H9 (cell line): ENCODE measurements at regions not wholly inside any gene's neighbourhood (a gene's known extent, or its start where the extent isn't known, plus 50 kb on each side); places are given as distances from the start of the nearest gene placed in this dataset.
"Not testable (repeated sequence)": the region's sequence is repeated elsewhere in the genome, so short reads cannot be mapped to it uniquely, and the experiment has no call there.

Experiments
- DNase-seq: peaks from one replicate; pipeline ENCODE4 v3.0.0-alpha.2; 2017
- H2AFZ ChIP-seq: one replicate; pipeline ENCODE4 v1.6.1; 2013; ENCODE audit warnings: mild to moderate bottlenecking, low read length, control low read depth, moderate library complexity
- H2AK5ac ChIP-seq: 2 replicates; pipeline ENCODE4 v1.6.1; 2013; ENCODE audit warnings: low read length, control low read depth, mixed read lengths; ENCODE audit not compliant: insufficient read length
- H2BK120ac ChIP-seq: one replicate; pipeline ENCODE4 v1.6.1; 2013; ENCODE audit warnings: low read depth, mild to moderate bottlenecking, low read length, control low read depth, inconsistent platforms; ENCODE audit not compliant: poor library complexity, severe bottlenecking
- H2BK12ac ChIP-seq: 2 replicates; pipeline ENCODE4 v1.6.1; 2013; ENCODE audit warnings: low read length, control low read depth, mixed read lengths, low read depth; ENCODE audit not compliant: insufficient read length
- H2BK15ac ChIP-seq: 2 replicates; pipeline ENCODE4 v1.6.1; 2013; ENCODE audit warnings: low read depth, low read length, control low read depth
- H2BK20ac ChIP-seq: one replicate; pipeline ENCODE4 v1.6.1; 2013; ENCODE audit warnings: low read depth, mild to moderate bottlenecking, low read length, control low read depth, inconsistent platforms; ENCODE audit not compliant: poor library complexity, severe bottlenecking
- H2BK5ac ChIP-seq: 2 replicates; pipeline ENCODE4 v1.6.1; 2013; ENCODE audit warnings: low read length, control low read depth, mixed read lengths; ENCODE audit not compliant: insufficient read length
- H3K14ac ChIP-seq: 2 replicates; pipeline ENCODE4 v1.6.1; 2013; ENCODE audit warnings: low read length, control low read depth; ENCODE audit not compliant: insufficient read depth
- H3K18ac ChIP-seq: 2 replicates; pipeline ENCODE4 v1.6.1; 2013; ENCODE audit warnings: low read depth, mild to moderate bottlenecking, mixed read lengths, low read length, control low read depth; ENCODE audit not compliant: insufficient read length
- H3K23ac ChIP-seq: 2 replicates; pipeline ENCODE4 v1.6.1; 2013; ENCODE audit warnings: low read length, control low read depth, mixed read lengths, low read depth; ENCODE audit not compliant: insufficient read length
- H3K23me2 ChIP-seq: 2 replicates; pipeline ENCODE4 v1.6.1; 2013; ENCODE audit warnings: low read depth, mild to moderate bottlenecking, mixed read lengths, low read length, control low read depth; ENCODE audit not compliant: insufficient read length, poor library complexity, severe bottlenecking
- H3K27ac ChIP-seq: 2 replicates; pipeline ENCODE4 v1.5.1; 2013; ENCODE audit warnings: low read length, control low read depth, mixed read lengths, low read depth; ENCODE audit not compliant: insufficient read length
- H3K27me3 ChIP-seq: 2 replicates; pipeline ENCODE4 v1.6.1; 2013; ENCODE audit warnings: low read length, control low read depth, inconsistent platforms; ENCODE audit not compliant: insufficient read depth
- H3K4ac ChIP-seq: 2 replicates; pipeline ENCODE4 v1.6.1; 2013; ENCODE audit warnings: low read depth, mild to moderate bottlenecking, control low read depth, inconsistent platforms, low read length, moderate library complexity
- H3K4me1 ChIP-seq: 2 replicates; pipeline ENCODE4 v1.6.1; 2013; ENCODE audit warnings: low read length, control low read depth, inconsistent platforms; ENCODE audit not compliant: insufficient read depth
- H3K4me2 ChIP-seq: 2 replicates; pipeline ENCODE4 v1.6.1; 2013; ENCODE audit warnings: low read length, control low read depth, mixed read lengths; ENCODE audit not compliant: insufficient read length, insufficient read depth
- H3K56ac ChIP-seq: 2 replicates; pipeline ENCODE4 v1.6.1; 2013; ENCODE audit warnings: low read depth, mild to moderate bottlenecking, mixed read lengths, low read length, control low read depth; ENCODE audit not compliant: insufficient read length
- H3K79me1 ChIP-seq: 2 replicates; pipeline ENCODE4 v1.6.1; 2013; ENCODE audit warnings: low read depth, mild to moderate bottlenecking, moderate library complexity, low read length, control low read depth, inconsistent platforms; ENCODE audit not compliant: insufficient read depth, poor library complexity, severe bottlenecking
- H3K79me2 ChIP-seq: 2 replicates; pipeline ENCODE4 v1.6.1; 2013; ENCODE audit warnings: low read length, control low read depth, inconsistent platforms; ENCODE audit not compliant: insufficient read depth
- H3K9ac ChIP-seq: 2 replicates; pipeline ENCODE4 v1.6.1; 2013; ENCODE audit warnings: low read length, control low read depth, mixed read lengths; ENCODE audit not compliant: insufficient read length; ENCODE audit errors: extremely low read depth
- H3K9me3 ChIP-seq: one replicate; pipeline ENCODE4 v1.6.1; 2013; ENCODE audit warnings: low read depth, low read length, inconsistent platforms; ENCODE audit not compliant: control insufficient read depth
- H3T11ph ChIP-seq: one replicate; pipeline ENCODE4 v1.6.1; 2013; ENCODE audit warnings: mild to moderate bottlenecking, low read length, control low read depth, inconsistent platforms
- H4K20me1 ChIP-seq: one replicate; pipeline ENCODE4 v1.6.1; 2013; ENCODE audit not compliant: control insufficient read depth, insufficient read length, insufficient read depth
- H4K5ac ChIP-seq: 2 replicates; pipeline ENCODE4 v1.6.1; 2013; ENCODE audit warnings: low read depth, mild to moderate bottlenecking, mixed read lengths, low read length, control low read depth; ENCODE audit not compliant: insufficient read length
- H4K8ac ChIP-seq: replicated peaks from 2 replicates; pipeline ENCODE4 v1.6.1; 2013; ENCODE audit warnings: low read length, control low read depth, mixed read lengths, low read depth; ENCODE audit not compliant: insufficient read length
- H4K91ac ChIP-seq: 2 replicates; pipeline ENCODE4 v1.6.1; 2013; ENCODE audit warnings: low read depth, mild to moderate bottlenecking, moderate library complexity, mixed read lengths, low read length, control low read depth; ENCODE audit not compliant: insufficient read length
- H3K27ac Mint-ChIP-seq, 3 experiments: 2 replicates in 2 of 3; 3 replicates in 1 of 3; pipeline ENCODE4 v1.8.0; 2020 to 2021; ENCODE audit warnings: mixed read lengths in 3 of 3, mild to moderate bottlenecking in 1 of 3, moderate library complexity in 1 of 3
- H3K27me3 Mint-ChIP-seq: 2 replicates; pipeline ENCODE4 v1.8.0; 2021; ENCODE audit warnings: low read depth, mild to moderate bottlenecking, moderate library complexity, mixed read lengths
- H3K36me3 Mint-ChIP-seq, 3 experiments: 2 replicates in 2 of 3; 3 replicates in 1 of 3; pipeline ENCODE4 v1.8.0; 2020 to 2021; ENCODE audit warnings: low read depth in 3 of 3, mixed read lengths in 3 of 3; ENCODE audit not compliant: insufficient read depth in 1 of 3
- H3K4me1 Mint-ChIP-seq, 2 experiments: 2 replicates each; pipeline ENCODE4 v1.8.0; 2020; ENCODE audit warnings: mixed read lengths in 2 of 2
- H3K4me3 Mint-ChIP-seq, 2 experiments: 2 replicates in 1 of 2; 3 replicates in 1 of 2; pipeline ENCODE4 v1.8.0; 2020 to 2021; ENCODE audit warnings: mild to moderate bottlenecking in 2 of 2, mixed read lengths in 2 of 2, moderate library complexity in 1 of 2
- H3K9me3 Mint-ChIP-seq, 2 experiments: 2 replicates in 1 of 2; 3 replicates in 1 of 2; pipeline ENCODE4 v1.8.0; 2020; ENCODE audit warnings: mild to moderate bottlenecking in 2 of 2, mixed read lengths in 2 of 2, moderate library complexity in 1 of 2
- WGBS: extraction: QIAGEN DNeasy Blood & Tissue Kit; methylation state at CpG from one replicate; pipeline ENCODE4 v1.1.7; 2013; ENCODE audit warnings: missing lambda C conversion rate, low lambda C conversion rate, mixed read lengths; ENCODE audit not compliant: insufficient read length; ENCODE audit errors: extremely low coverage; 5-methylcytosine and 5-hydroxymethylcytosine counted together
- TF ChIP-seq, protein P1 (sequence below): fragments of 200-600 bp; sonication (generic); conservative IDR thresholded peaks from 3 replicates; pipeline ENCODE4 v1.8.0; 2021; ENCODE audit warnings: antibody characterized with exemption, mild to moderate bottlenecking

- H2BK5ac ChIP-seq = no peak overlapping the region
- no peak overlapping the region for H2BK120ac ChIP-seq
- Mint-ChIP-seq H3K9me3 (peaks cover 0 to 3% of the 10 kb centered on the region in 2 experiments; a peak in 2 of 5 replicates), H3K27me3 (peaks cover 4% of the 10 kb centered on the region), H3K4me3 (no peak overlapping the region), H3K36me3 (no peaks in the 10 kb centered on the region), H3K27ac (no peak overlapping the region), H3K4me1 (no peaks in the 10 kb centered on the region)
- no CpG with 5 or more reads among the region's 3 CpGs for WGBS
- no peak overlapping the region for H2BK12ac ChIP-seq
- no peak overlapping the region for H2BK20ac ChIP-seq
- no peaks in the 10 kb centered on the region for H3K79me2 ChIP-seq
- no peak overlapping the region for H3K56ac ChIP-seq
- no peak overlapping the region for H3K4me2 ChIP-seq
- H3K27me3 ChIP-seq = no peaks in the 10 kb centered on the region
- no peaks in the 10 kb centered on the region for H4K20me1 ChIP-seq
- H2AK5ac ChIP-seq = no peak overlapping the region
- H3K18ac ChIP-seq = no peak overlapping the region
- no peak overlapping the region for H3K9ac ChIP-seq
- no peak overlapping the region for H3T11ph ChIP-seq
- H3K79me1 ChIP-seq = no peaks in the 10 kb centered on the region
- H4K5ac ChIP-seq = no peak overlapping the region
- H2BK15ac ChIP-seq = no peak overlapping the region
- H3K27ac ChIP-seq = no peak overlapping the region
- no peak overlapping the region for H3K4ac ChIP-seq
- DNase-seq = no peak
- no peaks in the 10 kb centered on the region for H3K9me3 ChIP-seq
- TF ChIP-seq, protein P1, sequence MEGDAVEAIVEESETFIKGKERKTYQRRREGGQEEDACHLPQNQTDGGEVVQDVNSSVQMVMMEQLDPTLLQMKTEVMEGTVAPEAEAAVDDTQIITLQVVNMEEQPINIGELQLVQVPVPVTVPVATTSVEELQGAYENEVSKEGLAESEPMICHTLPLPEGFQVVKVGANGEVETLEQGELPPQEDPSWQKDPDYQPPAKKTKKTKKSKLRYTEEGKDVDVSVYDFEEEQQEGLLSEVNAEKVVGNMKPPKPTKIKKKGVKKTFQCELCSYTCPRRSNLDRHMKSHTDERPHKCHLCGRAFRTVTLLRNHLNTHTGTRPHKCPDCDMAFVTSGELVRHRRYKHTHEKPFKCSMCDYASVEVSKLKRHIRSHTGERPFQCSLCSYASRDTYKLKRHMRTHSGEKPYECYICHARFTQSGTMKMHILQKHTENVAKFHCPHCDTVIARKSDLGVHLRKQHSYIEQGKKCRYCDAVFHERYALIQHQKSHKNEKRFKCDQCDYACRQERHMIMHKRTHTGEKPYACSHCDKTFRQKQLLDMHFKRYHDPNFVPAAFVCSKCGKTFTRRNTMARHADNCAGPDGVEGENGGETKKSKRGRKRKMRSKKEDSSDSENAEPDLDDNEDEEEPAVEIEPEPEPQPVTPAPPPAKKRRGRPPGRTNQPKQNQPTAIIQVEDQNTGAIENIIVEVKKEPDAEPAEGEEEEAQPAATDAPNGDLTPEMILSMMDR = no peak
- H4K8ac ChIP-seq = no peak overlapping the region
- H2AFZ ChIP-seq = no peak overlapping the region
- no peak overlapping the region for H4K91ac ChIP-seq
- no peak overlapping the region for H3K14ac ChIP-seq
- no peaks in the 10 kb centered on the region for H3K4me1 ChIP-seq
- no peaks in the 10 kb centered on the region for H3K23me2 ChIP-seq
- no peak overlapping the region for H3K23ac ChIP-seq
Observed at GRCh38 chr10:22097696-22098095, 94.2 kb upstream of the DNAJC1 start.

DNA sequence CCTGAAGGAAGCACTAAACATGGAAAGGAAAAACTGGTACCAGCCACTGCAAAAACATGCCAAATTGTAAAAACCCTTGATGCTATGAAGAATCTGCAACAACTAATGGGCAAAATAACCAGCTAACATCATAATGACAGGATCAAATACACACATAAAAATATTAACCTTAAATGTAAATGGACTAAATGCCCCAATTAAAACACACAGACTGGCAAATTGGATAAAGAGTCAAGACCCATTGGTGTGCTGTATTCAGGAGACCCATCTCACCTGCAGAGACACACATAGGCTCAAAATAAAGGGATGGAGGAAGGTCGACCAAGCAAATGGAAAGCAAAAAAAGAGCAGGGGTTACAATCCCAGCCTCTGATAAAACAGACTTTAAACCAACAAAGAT is 87.7 kb upstream of the DNAJC1 start:
- not testable (repeated sequence) for H3K56ac ChIP-seq, H3K23ac ChIP-seq, H2BK5ac ChIP-seq, H3K27ac Mint-ChIP-seq, H2BK12ac ChIP-seq, H3K4me2 ChIP-seq, H3K79me2 ChIP-seq, H3K27me3 Mint-ChIP-seq, H4K5ac ChIP-seq, H2AFZ ChIP-seq, H4K20me1 ChIP-seq, H3K9me3 Mint-ChIP-seq, H3K27ac ChIP-seq, H3K23me2 ChIP-seq, H3K4me3 Mint-ChIP-seq, H3K9ac ChIP-seq, H3K27me3 ChIP-seq, H2BK20ac ChIP-seq, H4K8ac ChIP-seq, H2AK5ac ChIP-seq, H3K9me3 ChIP-seq, H3K14ac ChIP-seq, DNase-seq, H3K18ac ChIP-seq, H3K4me1 ChIP-seq, H3K79me1 ChIP-seq, H3T11ph ChIP-seq, H4K91ac ChIP-seq, H3K36me3 Mint-ChIP-seq, H2BK120ac ChIP-seq, H2BK15ac ChIP-seq, H3K4ac ChIP-seq
- no CpG with 5 or more reads among the region's 1 CpG for WGBS
- peaks cover 11 to 13% of the 10 kb centered on the region in 2 experiments for H3K4me1 Mint-ChIP-seq
